HG03354 (cell line): ENCODE measurements at regions not wholly inside any gene's neighbourhood (a gene's known extent, or its start where the extent isn't known, plus 50 kb on each side); places are given as distances from the start of the nearest gene placed in this dataset.
"Not testable (repeated sequence)": the region's sequence is repeated elsewhere in the genome, so short reads cannot be mapped to it uniquely, and the experiment has no call there.

Experiments
- ATAC-seq: cut with Tn5 transposase; IDR thresholded peaks from one replicate; pipeline ENCODE4 v1.9.1; 2021; ENCODE audit warnings: mild to moderate bottlenecking; ENCODE audit not compliant: unreplicated experiment, poor library complexity, severe bottlenecking

DNA sequence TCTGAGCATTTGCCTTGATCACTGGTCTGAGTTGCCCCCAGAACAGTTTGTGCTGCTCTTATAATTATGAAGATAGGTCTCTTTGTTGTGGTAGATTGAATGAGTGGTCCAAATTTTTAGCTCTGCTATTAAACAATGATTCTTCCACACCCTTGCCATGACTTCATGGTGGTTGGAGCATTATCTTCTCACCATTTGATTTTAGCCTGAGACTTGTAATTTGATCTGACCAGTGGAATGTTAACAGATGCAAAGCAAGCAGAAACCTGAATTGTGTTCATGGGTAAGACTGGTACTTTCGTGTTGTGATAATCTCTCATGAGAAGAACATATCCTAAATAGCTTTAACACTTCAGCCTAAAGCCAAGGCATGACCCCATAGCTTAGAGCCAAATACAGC is 139.1 kb downstream of the TFPI2 start:
- ATAC-seq, result no peak

DNA sequence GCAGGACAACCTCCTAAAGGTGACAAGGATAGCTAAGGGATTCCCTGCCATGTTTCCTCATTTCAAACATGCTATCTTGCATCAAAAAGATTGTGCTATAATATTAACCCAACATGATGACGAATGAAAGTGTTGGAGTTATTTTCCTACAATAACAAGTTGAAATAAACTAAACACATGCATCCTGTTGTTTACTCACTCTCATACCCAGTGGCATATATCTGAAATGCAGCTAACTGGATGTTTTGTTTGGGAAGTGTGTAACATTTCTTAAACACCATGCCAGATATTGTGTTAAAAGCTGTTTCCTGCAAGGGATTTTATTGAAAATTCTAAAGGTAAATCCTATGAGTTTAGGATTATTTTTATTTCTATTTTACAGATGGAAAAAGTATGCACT is 139.6 kb downstream of the TFPI2 start:
- ATAC-seq, result no peak

DNA sequence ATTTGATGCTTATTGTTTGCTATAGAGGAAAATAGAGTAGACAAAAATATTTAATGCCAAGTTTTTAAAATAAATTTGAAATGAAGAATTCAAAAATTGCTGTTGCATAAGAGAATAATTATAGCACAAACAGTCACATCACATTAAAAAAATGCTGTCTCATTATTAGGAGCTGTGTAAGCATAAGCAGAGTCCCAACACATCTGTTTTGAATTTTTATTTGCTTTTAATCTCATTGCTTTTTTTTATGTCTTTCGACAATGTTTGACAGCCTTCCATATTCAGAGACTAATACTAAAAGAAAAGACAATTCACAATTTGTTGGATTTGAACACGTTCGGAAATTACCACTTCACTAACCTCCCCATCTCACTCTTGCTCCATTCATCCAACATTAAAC is 143.5 kb downstream of the TFPI2 start:
- ATAC-seq, result no peak

DNA sequence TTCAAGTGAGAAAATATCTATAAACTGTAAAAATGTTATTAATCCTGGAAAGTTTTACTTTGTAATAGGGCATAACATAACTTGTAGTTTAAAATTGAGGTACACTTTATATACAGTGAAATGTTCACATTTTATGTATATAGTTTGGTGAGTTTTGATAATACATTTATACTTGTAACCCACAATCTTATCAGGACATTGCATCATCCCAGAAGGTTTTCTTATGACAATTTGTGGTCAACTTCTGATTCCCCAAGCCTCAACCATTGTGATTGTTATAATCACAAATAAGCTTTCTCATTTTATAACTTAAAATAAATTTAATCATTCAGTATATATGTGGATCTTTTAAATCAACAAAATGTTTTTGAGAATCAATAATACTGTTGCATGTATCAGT is 151.1 kb downstream of the TFPI2 start:
- ATAC-seq, result no peak

DNA sequence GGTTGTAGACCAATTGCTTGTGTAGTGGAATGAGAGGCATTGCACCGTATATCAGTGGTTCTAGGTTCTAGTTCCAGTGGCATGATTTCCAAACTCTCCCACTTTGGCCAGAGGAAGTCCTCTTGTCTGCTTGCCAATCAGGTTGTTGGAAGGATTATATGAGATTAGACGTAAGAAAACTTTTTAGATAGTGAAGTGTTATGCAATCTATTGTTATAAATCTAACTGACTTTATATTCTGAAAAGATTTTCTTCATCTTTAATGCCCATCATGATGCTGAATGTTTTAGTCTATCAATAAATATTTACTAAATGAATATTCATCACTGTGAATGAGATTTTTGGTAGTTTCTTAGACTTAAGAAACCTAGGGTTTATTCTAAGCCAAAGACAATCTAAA is 152.6 kb downstream of the TFPI2 start:
- ATAC-seq, result no peak

DNA sequence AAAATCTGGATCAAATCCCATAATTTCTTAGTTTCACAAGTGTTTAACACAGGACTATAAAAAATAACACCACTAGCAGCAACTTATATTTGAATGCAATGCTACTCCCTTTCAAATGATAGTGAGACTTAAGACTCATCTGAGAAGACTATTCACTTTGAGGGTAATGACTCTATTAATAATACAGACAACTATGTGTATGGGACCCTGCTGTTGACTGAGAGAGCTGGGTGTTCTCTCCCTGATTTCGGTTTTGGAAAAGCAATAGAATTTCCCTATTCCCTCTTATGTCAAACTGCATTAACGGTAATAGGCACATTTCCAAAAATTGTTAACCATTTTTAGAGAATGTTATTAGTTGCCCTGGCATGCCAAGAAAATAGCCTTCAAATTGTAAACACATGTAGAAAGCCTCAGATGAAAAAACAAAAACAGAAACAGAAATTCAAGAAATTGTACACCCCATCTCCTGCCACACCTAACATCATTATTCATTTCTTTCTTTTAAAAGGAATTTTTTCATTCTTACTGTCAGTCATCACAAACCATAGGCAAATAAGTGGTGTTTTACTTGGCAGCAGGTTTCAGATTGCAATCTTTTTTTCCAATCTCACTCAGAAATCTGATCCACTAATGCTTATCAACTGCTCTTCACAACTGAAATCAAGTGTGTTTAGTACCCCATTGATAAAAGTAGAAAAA is 153.7 kb downstream of the TFPI2 start:
- no peak for ATAC-seq

DNA sequence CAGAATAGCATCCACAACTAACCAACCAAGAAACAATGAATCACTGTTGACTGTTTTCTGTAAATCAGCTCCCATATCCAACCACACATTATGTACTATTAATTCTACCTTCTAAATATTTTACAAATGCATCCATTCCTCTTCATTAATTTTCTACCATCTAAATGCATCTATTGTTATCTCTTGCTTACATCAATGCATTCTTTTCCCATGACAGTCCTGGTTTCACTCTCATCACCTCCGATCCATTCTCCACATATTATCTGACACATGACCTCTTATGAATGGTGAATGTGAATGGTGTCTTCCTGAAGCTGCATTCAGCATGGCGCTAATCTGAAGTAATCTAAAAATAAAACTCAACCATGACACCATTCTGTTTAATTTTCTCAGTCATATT is 153.8 kb upstream of the CALCR start:
- ATAC-seq, result no peak

DNA sequence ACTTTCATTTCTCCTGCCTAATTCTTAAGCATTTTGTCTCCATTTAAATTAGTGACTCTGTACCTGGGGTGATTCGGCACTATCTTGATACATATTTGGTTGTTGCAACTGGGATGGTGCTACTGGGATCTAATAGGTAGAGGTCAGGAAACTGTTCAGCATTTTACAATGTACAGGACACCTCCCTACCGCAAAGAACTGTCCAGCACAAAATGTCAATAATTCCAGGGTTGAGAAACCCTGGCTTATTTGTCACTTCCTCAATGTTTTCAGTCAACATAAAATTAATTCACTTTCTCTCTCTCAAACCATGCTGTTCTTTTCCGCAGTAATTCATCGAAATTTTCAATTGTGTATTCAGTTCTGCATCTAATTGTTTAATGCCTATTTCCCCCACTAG is 151.4 kb upstream of the CALCR start:
- no peak for ATAC-seq

DNA sequence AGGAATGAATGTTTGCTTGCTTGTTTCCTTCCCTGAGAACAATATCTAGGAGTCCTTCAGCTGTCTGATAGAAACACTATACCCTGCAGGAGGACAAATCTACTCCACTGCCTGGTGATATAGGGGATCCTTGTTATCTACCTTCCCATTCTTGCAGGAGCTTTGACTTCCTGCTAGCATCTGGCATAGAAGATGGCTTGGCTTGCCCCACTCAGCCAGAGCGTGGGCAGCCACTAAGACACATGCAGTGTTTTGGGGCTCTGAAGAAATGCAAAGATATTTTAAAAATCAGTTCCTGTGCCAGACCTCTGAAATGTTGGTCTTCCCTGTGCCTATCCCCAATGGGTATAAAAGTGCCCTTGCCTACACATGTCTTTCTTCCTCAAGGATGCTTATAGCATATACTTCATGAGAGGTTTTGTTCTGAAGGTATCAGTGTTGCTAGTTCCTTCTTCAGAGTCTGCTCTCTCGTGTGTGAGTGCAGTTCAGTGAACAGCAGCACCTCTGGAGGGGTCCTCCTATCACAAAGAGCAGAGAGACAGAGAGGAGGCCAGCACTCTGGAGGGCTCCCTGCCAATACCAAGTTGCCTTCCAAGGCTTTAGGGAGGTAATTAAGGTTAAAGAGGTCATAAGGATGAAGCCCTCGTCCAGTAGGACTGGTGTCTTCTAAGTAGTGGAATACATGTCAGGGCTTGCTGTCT is 149.1 kb upstream of the CALCR start:
- no peak for ATAC-seq

DNA sequence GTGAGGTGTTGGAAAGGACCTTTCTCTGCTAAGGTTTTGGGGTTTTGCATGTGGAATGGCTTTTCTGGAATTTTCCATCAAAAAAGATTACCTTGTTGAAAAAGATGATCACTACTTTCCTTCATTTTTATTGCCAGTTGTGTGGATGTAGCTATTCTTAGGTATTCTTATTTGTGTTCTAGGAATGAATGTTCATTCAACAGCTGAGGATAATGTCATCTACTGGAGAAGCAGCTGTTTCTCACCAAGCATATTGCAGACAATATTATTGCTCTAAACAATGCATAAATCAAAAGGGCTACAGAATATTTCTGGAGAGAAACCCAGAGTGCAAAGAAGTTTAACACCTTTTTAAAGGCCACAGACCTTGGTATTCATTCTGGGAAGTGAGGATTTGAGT is 145.6 kb upstream of the CALCR start:
- no peak for ATAC-seq

DNA sequence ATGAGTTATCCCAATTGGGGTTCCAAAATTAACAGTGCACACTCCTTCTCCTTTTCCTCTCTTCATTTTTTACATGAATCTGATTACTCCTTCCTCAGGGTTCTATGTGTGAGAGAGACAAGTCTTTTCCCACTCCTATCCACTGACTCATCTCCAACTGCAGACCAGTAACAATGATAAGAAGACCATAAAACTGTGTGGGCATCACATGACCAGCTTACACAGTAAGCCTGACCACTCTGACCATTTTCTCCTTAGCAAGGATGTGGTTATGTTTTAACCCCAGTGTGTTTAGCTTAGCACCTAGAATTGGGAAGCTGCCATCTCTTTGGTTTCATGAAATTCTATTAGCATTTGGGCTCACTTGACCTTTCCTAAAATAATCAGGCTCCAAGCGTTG is 145.0 kb upstream of the CALCR start:
- ATAC-seq, result no peak

DNA sequence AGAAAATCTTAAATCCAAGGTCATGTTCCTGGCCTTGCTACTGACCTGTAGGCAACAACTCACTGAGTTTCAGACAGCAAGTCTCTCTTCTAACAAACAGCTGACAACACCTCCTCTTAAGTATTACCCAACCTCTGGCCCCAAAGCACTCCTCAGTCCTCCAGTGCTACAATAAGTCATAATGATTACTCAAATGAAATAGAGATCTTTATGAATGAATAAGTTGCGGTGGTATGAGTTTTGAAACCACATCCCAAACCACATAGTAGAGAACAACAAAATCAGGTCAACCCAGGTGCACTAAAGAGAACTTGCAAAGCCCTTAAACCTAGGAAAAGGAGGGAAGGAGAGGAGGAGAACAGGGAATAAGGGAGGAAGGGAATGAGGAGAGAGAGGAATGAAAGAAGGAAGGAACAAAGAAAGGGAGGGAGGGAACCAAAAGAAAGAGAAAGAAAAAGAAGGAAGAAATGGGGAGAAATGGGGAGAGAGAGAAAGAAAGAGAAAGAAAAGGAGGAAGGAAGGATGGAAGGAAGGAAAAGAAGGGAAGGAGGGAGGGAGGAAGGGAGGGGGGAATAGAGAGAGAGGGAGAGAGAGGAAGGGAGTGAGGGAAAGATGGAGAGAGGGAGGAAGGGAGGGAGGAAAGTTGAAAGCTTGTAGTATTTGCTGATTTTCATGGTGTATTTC is 142.8 kb upstream of the CALCR start:
- ATAC-seq, result no peak

DNA sequence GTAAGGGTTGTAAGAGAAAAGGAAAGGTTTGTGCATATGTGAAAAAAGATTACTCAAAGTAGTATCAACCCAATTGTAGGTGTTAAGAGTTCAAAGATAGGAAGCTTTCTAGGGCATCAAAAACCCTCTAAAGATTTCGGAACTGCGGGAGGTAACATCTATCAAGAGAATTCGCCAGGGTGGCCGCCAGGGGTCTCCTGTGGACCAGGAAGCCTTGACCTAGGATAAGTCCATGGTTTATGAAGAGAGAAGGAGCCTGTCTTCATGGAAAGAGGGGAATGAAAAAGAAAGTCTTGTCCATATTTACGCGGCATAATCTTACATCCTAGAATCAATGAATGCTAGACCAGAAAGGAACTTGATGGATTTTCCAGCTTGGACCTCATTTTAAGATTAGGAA is 140.7 kb upstream of the CALCR start:
- peak; percentile 76 for ATAC-seq

DNA sequence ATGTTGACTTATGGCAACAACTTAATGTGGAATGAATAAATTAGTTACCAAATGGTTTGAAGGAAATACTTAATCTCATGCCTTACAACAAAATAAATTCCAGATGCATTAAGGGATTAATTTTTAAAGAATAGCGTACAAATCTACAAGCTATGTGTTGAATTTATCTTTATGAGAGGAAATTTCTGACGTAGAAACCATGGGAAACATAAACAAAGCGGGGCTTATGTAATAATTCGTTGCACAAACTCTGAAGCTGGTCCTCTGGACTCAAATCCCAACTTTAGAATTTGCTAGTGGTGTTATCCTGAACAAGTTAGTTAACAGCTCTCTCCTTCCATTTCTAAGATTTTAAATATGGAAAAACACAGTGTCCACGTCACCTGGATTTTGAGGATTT is 137.4 kb upstream of the CALCR start:
- ATAC-seq, result no peak

DNA sequence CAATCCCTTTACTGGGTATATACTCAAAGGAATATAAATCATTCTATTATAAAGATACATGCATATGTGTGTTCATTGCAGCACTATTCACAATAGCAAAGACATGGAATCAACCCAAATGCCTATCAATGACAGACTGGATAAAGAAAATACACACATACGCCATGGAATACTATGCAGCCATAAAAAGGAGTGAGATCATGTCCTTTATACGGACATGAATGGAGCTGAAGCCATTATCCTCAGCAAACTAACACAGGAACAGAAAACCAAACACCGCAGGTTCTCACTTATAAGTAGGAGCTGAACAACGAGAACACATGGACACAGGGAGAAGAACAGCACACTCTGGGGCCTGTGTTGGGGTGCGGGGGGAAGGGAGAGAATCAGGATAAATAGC is 133.7 kb upstream of the CALCR start:
- not testable (repeated sequence) for ATAC-seq

DNA sequence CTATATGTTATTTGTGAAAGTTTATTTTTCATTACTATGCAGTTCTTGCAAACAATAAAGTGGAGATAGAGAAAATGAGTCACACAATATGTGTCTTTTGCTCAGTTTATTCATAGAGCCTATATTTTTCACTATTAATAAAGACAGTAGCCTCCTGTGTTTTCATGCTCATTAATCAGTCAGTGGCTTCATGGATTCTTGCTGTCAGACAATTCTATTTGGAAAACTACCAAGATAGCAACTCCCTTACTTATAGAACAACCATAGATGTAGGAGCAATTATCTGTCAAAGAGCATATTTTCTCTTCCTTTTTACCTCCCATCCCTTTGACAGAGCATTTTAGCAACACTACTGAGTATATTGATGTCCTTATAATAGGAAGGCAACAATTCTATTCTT is 132.7 kb upstream of the CALCR start:
- ATAC-seq, result no peak

DNA sequence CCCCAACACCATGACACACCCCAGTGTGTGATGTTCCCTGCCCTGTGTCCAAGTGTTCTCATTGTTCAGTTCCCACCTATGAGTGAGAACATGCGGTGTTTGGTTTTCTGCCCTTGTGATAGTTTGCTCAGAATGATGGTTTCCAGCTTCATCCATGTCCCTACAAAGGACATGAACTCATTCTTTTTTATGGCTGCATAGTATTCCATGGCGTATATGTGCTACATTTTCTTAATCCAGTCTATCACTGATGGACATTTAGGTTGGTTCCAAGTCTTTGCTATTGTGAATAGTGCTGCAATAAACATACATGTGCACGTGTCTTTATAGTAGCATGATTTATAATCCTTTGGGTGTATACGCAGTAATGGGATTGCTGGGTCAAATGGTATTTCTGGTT is 131.6 kb upstream of the CALCR start:
- not testable (repeated sequence) for ATAC-seq

DNA sequence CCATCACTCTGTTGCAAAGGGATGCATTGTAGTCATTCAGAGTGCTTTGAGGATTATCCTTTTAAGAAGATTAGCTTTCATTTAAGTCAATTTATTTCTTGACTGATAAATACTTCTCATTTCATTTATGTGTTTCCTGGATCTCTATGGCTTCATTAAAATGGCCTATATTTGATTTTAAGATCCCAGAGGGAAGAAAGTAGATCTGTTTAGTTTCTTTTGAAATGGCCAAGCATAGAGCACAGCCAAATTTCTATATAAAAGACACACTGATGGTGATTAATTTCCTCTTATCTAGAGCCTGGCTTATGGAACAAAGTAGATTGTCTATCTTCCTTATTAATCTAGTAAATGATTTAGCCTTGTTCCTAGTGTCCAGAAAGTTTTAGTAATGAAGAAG is 129.7 kb upstream of the CALCR start:
- ATAC-seq, result no peak

DNA sequence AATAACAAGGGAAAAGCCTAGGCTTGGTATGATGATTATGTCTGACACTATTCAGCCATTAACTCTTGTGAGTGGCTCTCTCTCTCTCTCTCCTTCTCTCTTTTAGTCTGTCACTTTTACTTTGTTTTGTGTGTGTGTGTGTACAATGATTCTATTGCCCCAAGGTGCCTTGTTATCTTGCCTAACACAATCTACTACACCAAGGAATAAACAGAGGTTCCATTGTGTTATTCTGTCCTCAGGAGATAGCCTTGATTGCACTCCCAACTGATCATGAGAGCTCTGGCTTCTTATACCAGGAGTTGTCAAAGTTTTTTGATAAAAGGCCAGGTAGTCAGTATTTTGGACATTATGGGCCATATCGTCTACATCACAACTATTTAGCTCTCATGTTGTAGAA is 123.4 kb upstream of the CALCR start:
- no peak for ATAC-seq

DNA sequence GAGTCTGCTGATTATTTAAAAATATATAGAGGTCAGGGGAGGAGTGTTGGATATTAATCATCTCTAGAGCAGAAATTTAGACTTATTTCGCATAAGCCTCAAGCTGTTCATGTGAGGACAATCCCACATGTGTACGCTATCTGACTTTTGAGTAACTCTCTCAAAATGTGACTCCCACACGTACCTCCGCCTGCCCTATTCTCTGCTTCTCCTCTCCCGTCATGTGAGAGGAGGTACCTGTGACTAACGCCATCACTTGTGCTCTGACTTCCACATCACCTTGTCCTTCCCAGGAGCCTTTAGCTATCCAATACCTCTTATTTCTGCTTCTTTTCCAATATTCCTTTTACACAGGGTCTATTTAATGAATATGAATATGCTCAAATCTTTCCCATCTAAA is 119.3 kb upstream of the CALCR start:
- ATAC-seq, result no peak

DNA sequence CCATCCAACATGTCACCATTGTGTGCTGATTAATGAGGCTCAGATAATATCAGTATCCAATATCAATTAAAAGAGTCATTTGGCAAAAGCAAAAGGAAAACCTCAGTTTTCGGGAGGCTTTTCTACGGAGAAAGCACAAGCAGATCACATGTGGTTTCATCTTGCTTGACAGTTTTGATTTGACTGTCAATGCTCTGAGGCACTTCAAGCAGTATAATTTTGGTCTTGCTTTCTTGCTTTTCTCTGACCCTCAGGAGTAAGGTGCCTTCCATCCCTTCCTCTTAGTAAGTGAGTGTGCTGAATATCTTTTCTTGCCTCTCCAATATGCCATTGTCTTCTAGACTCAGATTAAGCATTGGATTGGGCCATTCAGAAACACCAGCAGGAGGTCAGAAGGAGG is 115.5 kb upstream of the CALCR start:
- no peak for ATAC-seq
